HUDEP-2 (cell line): ENCODE measurements at regions not wholly inside any gene's neighbourhood (a gene's known extent, or its start where the extent isn't known, plus 50 kb on each side); places are given as distances from the start of the nearest gene placed in this dataset.

Source experiments
- DNase-seq, 76 experiments: peaks; one replicate each; lab custom pipeline; 2025; ENCODE audit not compliant: unreplicated experiment in 76 of 76; lab: John Stamatoyannopoulos, UW

- no peak for DNase-seq
Measured at GRCh38 chr2:4455486-4456155, 752.2 kb downstream of the DCDC2C start.

- no peak for DNase-seq
Measured at GRCh38 chr2:4464634-4465266, 761.4 kb downstream of the DCDC2C start.

GRCh38 chr2:4465671-4466070 is 762.3 kb downstream of the DCDC2C start:
- DNase-seq, result no peak

DNA sequence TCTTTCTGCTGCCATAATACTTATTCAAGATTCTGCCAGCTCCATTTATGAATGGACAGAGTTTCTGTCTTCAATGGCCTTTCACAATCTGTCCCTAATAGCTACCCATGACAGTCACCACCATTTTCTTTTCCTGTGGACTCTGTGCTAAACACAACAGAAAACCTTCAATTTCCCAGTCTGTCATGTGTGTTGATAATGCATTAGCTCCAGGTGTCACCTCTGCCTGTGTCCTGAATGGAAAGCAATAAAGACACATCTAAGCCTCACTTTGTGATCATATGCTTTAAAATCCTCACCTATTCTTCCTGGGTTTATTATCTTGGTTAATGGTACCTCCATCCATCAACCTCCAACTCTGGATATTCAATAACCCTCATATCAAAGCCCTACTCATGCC is 772.2 kb downstream of the DCDC2C start:
- DNase-seq, result no peak

DNA sequence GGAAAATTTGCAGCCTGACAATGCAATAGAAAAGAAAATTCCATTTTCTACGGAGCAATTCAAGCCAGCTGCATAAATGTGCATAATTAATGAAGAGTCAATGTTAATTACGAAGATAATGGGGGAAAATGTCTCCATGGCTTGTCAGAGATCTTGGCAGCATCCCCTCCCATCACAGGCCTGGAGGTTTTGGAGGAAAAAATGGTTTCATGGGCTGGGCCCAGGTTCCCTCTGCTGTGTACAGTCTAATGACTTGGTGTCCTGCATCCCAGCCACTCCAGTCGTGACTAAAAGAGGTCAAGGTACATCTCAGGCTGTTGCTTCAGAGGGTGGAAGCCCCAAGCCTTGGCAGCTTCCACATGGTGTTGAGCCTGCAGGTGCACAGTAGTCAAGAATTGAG is 779.7 kb downstream of the DCDC2C start:
- DNase-seq, result no peak

- no peak for DNase-seq
Measured at GRCh38 chr2:4486971-4487370, 783.6 kb downstream of the DCDC2C start.

DNA sequence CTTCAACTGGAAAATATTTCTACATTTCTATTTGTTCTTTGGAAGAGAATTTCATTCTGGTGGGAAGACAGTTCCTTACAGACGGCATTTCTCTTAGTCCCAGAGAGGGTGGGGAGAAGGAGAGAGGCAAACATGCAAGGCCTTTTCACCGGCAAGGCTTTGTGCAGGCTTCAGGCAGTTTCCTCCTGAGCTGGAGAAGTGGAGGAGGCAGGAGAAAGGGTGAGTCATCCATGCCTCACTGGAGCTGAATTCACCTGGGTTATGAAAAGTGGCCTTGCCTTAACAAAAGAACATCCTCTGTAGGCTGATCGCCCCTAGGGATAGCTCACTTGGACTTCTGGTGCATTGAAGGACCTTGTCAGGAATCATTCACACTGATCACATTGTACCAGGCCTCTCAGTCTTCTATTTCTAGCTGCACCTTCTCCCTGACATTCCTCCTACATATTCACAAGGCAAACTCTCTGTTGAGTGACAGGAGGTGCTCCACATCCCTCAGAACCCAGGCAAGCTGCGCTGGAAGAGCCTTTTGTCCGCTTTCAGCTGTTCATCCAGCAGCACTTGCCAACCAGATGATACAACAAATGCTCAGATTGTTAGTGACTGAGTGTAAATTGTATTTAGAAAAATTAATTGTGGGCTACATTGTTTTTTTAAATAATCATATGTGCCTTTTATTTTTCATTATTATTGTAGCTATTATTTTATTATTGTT is 796.1 kb downstream of the DCDC2C start:
- no peak for DNase-seq

DNA sequence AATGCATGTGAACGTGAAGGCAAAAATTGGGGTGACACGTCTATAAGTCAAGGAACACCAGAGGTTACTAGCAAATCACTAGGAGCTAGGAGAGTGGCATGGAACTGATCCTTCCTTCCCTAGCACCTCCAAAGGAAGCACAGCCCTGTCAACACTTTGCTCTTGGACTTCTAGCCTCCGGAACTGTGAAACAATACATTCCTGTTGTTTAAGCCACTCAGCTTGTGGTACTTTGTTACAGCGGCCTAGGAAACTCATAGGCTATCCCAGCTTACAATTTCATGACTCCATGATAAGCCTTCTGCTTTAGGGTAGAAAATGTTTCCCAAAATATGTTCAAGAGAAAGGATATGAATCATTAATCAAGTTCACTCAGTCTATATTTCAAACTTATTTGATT is 798.1 kb downstream of the DCDC2C start:
- no peak for DNase-seq

- no peak for DNase-seq
Measured at GRCh38 chr2:4502230-4502843, 799.0 kb downstream of the DCDC2C start.

DNA sequence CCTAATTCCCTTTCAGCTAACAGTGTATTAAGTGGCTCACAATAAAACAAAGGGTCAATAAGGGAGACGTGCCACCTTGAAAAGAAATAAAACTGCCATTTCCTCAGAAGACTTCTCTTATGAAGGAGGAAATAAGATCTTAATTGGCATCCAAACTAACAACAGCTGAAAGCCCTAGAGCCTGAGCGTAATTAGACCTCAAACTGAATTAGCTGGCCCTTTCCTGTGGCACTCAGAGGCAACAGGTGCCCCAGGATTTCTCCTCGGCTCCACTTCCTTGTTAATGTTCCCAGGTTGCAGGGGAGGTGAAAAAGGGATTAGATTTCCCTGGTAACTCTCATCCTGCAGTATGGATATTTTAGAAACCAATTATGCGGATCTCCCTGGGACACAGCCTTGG is 804.3 kb downstream of the DCDC2C start:
- no peak for DNase-seq

DNA sequence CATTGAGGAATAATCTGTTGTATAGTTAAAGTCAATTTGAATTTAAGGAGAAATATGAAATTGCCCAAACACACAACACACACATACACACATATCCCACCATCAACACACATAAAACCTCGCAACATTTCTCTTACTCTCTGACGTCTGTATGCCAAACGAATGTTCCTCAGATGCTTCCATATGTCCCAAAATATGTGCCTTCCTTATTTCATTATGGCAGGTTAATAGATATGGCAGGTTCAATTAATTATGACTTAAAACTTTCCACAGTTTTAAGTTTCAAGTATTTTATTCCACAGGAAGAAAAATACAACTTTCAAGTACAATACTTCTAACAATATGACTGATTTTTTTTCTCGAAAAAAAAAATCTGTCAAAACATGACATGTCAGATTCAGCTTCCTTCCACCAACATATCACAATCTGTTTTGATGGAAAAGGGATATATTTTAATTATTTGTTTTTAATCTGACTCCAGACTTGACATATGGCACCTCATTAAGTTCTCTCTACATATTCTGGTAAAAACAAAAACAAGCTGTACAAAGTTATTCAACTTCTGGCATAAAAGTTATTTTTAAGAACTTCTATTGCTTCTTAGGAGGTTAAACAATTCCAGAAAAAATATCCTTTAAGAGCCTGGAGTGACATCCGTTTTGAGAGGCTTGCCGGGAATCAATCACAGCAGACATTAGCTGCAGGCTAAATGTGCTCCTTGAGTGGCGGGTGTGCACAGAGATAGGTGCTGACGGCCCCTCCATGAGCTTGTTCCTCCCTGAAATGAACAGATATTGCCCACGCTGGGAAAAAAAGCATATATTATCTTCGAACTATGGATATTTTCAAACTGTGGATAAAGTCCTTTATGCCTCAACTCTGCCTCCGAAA is 812.7 kb downstream of the DCDC2C start:
- DNase-seq, result no peak

GRCh38 chr2:4518596-4518995 is 815.2 kb downstream of the DCDC2C start:
- DNase-seq, result no peak

- no peak for DNase-seq
Measured at GRCh38 chr2:4522498-4523421, 819.4 kb downstream of the DCDC2C start.

DNA sequence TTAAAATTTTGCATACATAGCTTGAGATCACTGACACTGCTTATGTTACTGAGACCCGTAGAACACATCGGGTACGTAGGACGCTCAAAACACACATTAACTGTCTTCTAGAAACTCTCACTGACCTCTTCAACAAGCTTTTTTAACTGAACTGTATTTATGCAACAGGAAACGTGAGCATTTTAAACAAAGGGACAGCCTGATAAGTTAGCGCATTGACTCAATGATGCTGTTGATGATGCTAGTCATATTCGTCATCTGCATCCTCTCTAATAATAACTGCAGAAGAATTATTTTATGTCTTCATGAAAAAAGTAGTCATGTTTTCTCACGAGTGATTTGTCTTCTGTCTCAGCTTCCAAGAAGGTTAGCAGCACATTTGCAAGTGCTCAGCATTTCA is 824.0 kb downstream of the DCDC2C start:
- DNase-seq, result no peak

DNA sequence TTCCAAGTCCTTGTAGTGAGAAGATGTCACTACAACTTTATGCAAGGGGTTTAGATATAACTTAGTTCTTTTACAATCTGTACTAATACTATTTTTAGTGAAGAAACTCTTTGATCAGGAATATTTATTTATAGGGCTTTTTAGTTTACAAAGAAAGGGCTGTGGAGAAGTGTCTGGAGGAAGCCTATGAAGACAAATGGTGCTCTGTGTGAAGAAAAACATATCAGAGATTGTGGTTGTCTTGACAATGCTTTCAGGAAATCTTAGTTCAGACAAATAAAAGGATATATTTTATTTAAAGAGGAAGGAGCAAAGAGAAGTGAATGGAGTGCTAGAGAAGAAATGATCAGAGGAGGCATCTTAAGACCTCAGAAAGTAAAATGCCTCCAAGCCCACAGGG is 824.9 kb downstream of the DCDC2C start:
- DNase-seq, result no peak

GRCh38 chr2:4528773-4529172 is 825.4 kb downstream of the DCDC2C start:
- DNase-seq, result no peak

DNA sequence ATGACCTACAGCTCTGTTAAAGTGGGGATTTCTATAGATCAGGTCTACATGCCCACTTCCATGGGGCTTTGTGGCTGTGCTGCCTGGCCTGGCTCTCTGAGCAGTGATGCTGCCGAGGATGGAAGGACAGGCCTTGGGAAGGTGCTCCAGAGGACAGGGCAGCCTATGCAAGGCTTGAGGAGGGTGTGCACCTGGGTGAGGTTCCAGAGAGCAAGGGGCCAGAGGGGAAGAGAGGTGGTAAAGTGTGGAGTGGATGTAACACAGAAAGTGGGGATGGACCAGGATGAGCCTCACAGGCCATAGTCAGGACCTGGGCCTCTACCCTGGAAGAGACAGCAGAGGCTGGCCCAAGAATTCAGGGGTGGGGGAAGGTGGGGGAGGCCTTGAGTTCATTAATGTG is 826.4 kb downstream of the DCDC2C start:
- DNase-seq, result no peak

DNA sequence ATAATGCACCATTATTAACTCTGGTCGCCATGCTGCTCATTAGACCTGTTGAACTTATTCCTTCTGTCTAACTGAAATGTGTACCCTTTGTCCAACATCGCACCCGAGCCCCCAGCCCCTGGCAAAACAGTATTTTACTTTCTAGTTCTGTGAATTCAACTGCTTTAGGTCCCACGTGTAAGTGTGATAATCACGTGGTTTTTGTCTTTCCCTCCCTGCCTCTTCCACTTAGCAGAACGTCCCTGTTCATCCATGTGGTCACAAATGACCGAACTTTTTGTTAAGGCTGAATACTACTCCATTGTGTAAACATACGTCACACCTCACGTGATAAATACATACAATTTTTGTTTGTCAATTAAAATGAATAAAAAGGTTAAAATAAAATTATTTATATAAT is 826.9 kb downstream of the DCDC2C start:
- DNase-seq, result no peak

GRCh38 chr2:4533806-4534205 is 830.4 kb downstream of the DCDC2C start:
- no peak for DNase-seq

DNA sequence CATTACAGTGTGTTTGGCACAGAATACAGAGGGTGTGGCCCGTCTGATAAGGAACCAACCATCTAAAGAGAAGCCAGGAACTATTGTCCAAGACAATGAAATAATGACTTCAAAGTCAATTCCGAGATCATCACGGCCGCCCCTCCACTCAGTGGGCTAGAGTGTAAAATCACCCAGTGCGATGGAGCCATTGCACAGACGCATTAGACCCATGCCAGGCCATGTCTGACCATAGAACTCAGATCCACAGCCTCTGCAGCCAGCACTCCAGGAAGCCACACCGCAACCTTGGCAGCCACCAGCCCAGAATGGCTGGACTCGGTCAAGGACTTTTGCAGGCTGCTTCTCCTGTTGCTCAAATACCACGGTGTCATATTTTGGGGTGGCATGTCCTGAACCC is 835.7 kb downstream of the DCDC2C start:
- peak in 2 of 76 experiments; percentile 1 to 13 for DNase-seq
